ENCODE measurements at regions not wholly inside any gene's neighbourhood (a gene's known extent, or its start where the extent isn't known, plus 50 kb on each side); places are given as distances from the start of the nearest gene placed in this dataset.

GRCh38 chr6:71383901-71384489, 95.4 kb downstream of the OGFRL1 start:
- no peaks in the 10 kb centered on the region for H3K23me2 ChIP-seq (ENCODE audit: insufficient read length, low read depth, low read length, poor library complexity, severe bottlenecking)
- H2BK5ac ChIP-seq (ENCODE audit: insufficient read length, low read length): no peak overlapping the region
- Mint-ChIP-seq H3K9me3 (no peaks in the 10 kb centered on the region), H3K4me1 (peaks cover 17% of the 10 kb centered on the region in 2 experiments), H3K27ac (no peak overlapping the region), H3K36me3 (ENCODE audit: insufficient read depth in 1 of 3, low read depth in 3 of 3) (no peaks in the 10 kb centered on the region), H3K27me3 (ENCODE audit: low read depth) (no peaks in the 10 kb centered on the region), H3K4me3 (no peak overlapping the region)
- TF ChIP-seq CTCF (conservative IDR thresholded peaks at IDR 0.05): peak; percentile 80
- no peak for DNase-seq
- no peak overlapping the region for H3K4ac ChIP-seq (ENCODE audit: low read depth, low read length)
- H3K56ac ChIP-seq (ENCODE audit: insufficient read length, low read depth, low read length): no peak overlapping the region
- no peaks in the 10 kb centered on the region for H3K9me3 ChIP-seq (ENCODE audit: control insufficient read depth, low read depth, low read length)
- H3K9ac ChIP-seq (ENCODE audit: extremely low read depth, insufficient read length, low read length): no peak overlapping the region
- no peak overlapping the region for H3K23ac ChIP-seq (ENCODE audit: insufficient read length, low read depth, low read length)
- no peaks in the 10 kb centered on the region for H4K20me1 ChIP-seq (ENCODE audit: control insufficient read depth, insufficient read depth, insufficient read length)
- H2AK5ac ChIP-seq (ENCODE audit: insufficient read length, low read length): no peak overlapping the region
- no peak overlapping the region for H4K91ac ChIP-seq (ENCODE audit: insufficient read length, low read depth, low read length)
- no peaks in the 10 kb centered on the region for H3K79me1 ChIP-seq (ENCODE audit: insufficient read depth, low read depth, low read length, poor library complexity, severe bottlenecking)
- no peak overlapping the region for H2BK15ac ChIP-seq (ENCODE audit: low read depth, low read length)
- H3K27me3 ChIP-seq (ENCODE audit: insufficient read depth, low read length): no peaks in the 10 kb centered on the region
- H3K4me2 ChIP-seq (ENCODE audit: insufficient read depth, insufficient read length, low read length): no peak overlapping the region
- no peaks in the 10 kb centered on the region for H3K4me1 ChIP-seq (ENCODE audit: insufficient read depth, low read length)
- no peak overlapping the region for H2BK20ac ChIP-seq (ENCODE audit: low read depth, low read length, poor library complexity, severe bottlenecking)
- H3K27ac ChIP-seq (ENCODE audit: insufficient read length, low read depth, low read length): no peak overlapping the region
- H3K14ac ChIP-seq (ENCODE audit: insufficient read depth, low read length): no peak overlapping the region
- H3T11ph ChIP-seq (ENCODE audit: low read length): no peak overlapping the region
- H2BK12ac ChIP-seq (ENCODE audit: insufficient read length, low read depth, low read length): no peak overlapping the region
- no peaks in the 10 kb centered on the region for H3K79me2 ChIP-seq (ENCODE audit: insufficient read depth, low read length)
- H2AFZ ChIP-seq (ENCODE audit: low read length): no peak overlapping the region
- no CpG with 5 or more reads among the region's 5 CpGs for WGBS (ENCODE audit: extremely low coverage, insufficient read length, low lambda C conversion rate)
- no peak overlapping the region for H4K5ac ChIP-seq (ENCODE audit: insufficient read length, low read depth, low read length)
- no peak overlapping the region for H2BK120ac ChIP-seq (ENCODE audit: low read depth, low read length, poor library complexity, severe bottlenecking)
- no peak overlapping the region for H4K8ac ChIP-seq (replicated peaks; ENCODE audit: insufficient read length, low read depth, low read length)
- H3K18ac ChIP-seq (ENCODE audit: insufficient read length, low read depth, low read length): no peak overlapping the region
